Transverse colon (tissue), 4 donors: ENCODE measurements at regions not wholly inside any gene's neighbourhood (a gene's known extent, or its start where the extent isn't known, plus 50 kb on each side); places are given as distances from the start of the nearest gene placed in this dataset.

Source experiments
- CTCF ChIP-seq, 5 experiments: fragments of 200-600 bp in 3 of 5; fragments of 450-650 bp in 2 of 5; sonication (generic) in 3 of 5; IDR thresholded peaks; 1 replicate in 2 of 5; 2 replicates in 3 of 5; pipeline ENCODE4 v1.5.1; 2016 to 2017; ENCODE audit warnings: antibody characterized with exemption in 5 of 5, inconsistent platforms in 3 of 5, mild to moderate bottlenecking in 2 of 5, moderate library complexity in 1 of 5
- EP300 ChIP-seq: sonication (generic); formaldehyde crosslinking; IDR thresholded peaks from one replicate; pipeline ENCODE4 v1.6.1; 2017; ENCODE audit warnings: antibody characterized with exemption, low read depth
- POLR2A ChIP-seq: fragments of 450-650 bp; IDR thresholded peaks from one replicate; pipeline ENCODE4 v1.6.1; 2016; ENCODE audit warnings: antibody characterized with exemption, mild to moderate bottlenecking, moderate library complexity
- POLR2AphosphoS5 ChIP-seq, 3 donors: sonication (generic); formaldehyde crosslinking; IDR thresholded peaks; one replicate each; pipeline ENCODE4 v1.6.1; 2016; ENCODE audit warnings: antibody characterized with exemption in 3 of 3

GRCh38 chr18:1527805-1528204, 623.1 kb downstream of the ADCYAP1 start:
- TF ChIP-seq CTCF (IDR thresholded peaks at IDR 0.05) (no peak), POLR2A (no peak), EP300 (no peak), POLR2AphosphoS5 (IDR thresholded peaks at IDR 0.05) (no peak)
